GM18511 (cell line): ENCODE measurements at regions not wholly inside any gene's neighbourhood (a gene's known extent, or its start where the extent isn't known, plus 50 kb on each side); places are given as distances from the start of the nearest gene placed in this dataset.

Experiments
- ATAC-seq: cut with Tn5 transposase; IDR thresholded peaks from one replicate; pipeline ENCODE4 v1.9.1; 2021; ENCODE audit warnings: mild to moderate bottlenecking, moderate library complexity; ENCODE audit not compliant: unreplicated experiment

DNA sequence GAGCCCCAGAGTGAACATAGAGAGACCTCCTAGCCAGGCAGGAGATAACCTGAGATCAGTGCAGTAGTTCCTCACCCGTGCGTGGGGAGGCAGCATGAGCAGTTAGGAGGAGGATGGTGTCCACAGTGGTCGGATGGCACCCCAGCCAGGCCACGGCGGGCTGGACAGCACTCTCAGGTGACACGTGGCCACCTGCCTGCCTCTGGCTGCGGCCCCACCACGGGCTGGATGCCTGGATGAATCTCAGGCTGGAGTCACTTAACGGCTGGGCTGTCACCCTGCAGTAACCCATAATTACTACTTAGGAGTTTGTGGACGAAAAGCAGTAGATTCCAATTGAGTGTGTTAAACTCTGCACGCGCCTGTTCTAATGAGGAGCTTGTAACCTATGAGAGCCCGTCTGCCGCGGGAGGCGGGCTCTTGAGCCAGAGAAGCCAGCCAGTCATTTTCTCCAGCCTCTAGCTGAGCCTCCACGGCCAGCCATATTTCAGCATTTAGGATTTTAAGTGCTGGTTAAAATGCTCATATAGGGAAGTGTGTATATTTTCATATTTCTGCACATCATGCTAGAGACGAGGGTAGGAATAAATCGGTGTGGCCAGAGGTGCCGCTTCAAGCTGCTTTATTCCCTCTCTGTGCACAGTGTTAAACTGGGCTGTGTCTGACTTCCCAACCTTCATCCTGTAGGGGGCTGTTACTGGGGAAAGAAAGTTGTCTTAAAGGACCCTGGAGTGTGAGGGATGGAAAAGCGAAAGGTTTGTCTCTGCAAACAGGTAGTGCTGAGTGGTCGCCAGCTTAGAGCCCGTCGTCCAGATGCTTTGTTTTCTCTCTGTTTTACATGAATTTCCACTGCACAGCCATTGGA is 144.0 kb downstream of the GLI2 start:
- no peak for ATAC-seq

- ATAC-seq = no peak
These were observed 144.7 kb downstream of the GLI2 start for GRCh38 chr2:120880381-120880780.

GRCh38 chr2:120881981-120882788 is 146.5 kb downstream of the GLI2 start:
- no peak for ATAC-seq

DNA sequence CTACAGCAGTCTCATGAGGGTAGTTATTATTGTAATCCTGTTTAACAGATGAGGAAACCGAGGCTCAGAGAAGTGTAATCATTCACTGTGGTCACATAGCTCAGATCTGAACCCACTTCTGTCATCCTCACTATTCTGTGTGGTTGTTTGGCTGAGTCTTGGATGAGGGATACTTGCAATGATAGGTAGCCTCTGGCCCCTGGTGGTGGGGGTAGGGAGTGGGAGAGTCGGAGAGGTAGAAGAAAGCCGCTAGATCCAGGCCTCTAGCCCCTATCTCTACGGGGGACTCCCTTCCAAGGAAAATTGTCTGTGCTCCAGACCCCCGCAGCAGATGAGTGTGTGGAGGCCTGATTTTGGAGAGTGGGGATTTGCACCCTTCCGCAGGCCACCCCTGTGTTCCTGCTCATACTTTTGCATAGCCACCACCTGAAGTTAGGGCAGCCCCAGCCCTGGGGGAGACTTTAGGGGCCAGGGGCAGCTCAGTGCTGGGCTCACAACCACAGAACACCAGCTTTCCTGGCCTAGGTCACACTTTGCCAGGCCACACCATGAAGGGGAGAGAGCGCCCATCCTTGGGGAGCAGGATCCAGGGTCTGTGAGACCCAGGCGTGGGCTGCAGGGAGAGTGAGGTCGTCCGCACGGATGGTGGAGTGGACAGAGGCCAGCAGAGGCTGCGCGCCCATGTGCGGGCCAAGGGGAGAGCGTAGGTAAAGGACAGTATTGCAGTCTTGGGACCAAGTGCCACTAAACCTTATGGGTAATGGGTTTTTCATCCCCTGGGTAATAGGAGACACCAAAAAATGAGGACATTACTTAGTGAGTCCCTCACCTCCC is 148.2 kb downstream of the GLI2 start:
- no peak for ATAC-seq

DNA sequence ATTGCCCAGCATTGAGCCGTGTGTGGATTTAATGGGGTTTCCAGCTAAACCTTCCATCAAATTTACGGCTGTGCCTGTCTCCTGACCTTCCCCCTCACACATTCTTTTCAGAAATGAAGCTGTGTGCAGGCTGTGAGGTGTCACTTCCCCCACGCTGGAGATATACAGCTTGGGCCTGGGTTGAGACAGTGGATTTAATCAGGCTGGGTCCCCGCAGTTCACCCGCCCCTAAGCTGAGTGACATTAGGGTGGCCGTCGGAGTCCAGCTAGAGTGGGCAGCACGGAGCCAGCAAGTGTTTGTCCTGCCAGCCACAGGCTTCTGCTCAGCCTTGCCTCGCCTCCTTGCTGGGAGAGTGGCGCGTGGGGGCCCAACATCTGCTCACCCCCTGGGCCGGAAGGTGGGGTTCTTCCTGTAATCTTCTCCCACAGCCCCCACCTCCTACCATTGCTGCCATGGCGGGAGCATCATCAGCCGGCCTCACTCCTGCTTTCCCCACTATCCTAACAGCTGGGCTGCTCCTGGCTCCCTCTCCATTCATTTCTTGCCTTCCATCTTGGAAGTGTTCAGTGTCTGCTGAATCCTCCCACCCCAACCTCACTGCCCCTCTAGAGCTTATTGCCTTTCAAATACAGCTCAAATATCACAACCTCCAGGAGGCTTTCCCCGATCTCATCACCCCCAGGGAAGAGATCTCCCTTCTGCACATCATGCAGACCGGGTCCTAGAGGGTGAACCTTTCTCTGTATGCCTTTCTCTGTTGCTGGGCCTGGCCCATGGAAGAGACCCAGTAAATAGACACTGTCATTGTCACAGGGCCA is 149.0 kb downstream of the GLI2 start:
- ATAC-seq = no peak

- ATAC-seq = no peak
These were observed 149.7 kb downstream of the GLI2 start for GRCh38 chr2:120885321-120885720.

DNA sequence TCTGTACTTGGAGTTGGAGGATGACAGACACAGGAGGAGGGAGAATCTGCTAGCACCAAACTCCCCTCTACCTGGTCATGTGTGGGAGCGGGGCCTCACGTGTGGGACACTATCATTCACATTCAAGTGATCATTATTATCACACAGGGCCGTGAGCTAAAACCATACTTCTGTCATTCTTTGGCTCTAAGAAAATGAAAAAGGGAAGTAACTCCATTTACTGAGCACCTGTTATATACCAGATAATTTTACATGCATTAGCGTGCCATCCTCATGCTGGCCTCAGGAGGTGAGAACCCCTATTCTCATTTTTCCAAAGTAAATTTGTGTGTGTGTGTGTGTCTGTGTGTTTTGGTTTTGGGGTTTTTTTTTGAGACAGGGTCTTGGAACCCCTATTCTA is 150.1 kb downstream of the GLI2 start:
- ATAC-seq = no peak

GRCh38 chr2:120886534-120887319 is 151.1 kb downstream of the GLI2 start:
- no peak for ATAC-seq

- ATAC-seq = no peak
These were observed 151.6 kb downstream of the GLI2 start for GRCh38 chr2:120887320-120887697.

DNA sequence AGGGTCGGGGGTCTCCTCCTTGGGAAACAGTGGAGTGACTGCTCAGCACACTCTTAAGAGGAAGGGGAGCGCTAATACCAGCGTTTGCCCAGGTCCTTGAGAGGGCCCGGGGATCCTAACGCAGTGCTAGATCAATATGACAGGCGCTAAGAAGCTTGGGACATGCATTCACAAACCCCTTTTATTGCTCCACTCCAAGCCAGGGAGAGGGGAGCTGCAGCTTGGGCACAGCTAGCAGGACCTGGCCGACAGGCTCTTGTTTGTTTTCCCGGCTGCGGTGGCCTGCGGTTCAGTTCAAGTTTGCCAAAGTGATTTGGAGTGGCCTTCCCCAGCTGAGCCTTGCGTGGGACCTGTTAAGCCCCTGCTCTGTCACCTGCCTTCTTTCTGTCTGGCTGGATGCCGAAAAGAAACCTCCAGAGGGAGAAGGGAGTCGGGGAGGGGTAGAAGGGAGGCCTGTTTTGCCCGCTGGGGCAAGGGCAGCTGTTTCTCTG is 152.1 kb downstream of the GLI2 start:
- no peak for ATAC-seq

GRCh38 chr2:120888851-120889250 is 153.2 kb downstream of the GLI2 start:
- ATAC-seq = no peak

- no peak for ATAC-seq
These were observed 154.3 kb downstream of the GLI2 start for GRCh38 chr2:120889936-120890335.

DNA sequence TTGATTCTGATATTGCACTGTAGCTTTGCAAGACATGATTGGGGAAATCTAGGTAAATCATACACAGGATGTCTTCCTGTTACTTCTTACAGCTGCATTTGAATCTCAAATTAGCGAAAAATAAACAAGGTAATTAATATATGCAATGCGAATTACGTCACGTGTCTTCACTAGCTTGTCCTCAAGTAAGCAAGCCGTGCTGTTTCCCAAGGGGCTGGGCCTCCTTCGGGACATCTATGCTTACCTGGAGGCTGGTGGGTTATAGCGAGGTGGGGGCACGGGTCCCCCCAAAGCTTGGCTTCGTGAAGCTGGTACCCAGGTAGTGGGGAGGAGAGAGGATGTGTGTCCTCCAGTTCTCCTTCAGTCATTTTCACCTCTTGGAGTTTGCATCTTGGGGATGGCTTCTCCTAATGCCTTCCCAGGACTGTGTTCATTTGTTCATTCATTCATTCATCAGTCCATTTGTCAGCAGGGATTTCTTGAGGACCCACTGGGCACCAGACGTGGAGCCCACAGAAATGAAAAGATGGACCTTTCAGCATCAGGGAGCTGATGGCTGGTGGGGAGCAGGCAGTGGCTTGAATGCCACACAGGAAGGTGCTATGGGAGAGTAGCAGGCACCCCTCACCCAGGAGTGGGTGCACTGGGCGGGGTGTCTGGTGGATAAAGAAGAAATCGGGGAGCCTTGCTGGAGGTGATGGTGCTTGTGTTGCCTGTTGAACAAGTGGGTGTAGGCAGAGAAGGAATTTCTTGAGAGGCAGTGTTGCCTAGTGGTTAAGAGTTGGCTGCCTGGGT is 155.1 kb downstream of the GLI2 start:
- no peak for ATAC-seq

DNA sequence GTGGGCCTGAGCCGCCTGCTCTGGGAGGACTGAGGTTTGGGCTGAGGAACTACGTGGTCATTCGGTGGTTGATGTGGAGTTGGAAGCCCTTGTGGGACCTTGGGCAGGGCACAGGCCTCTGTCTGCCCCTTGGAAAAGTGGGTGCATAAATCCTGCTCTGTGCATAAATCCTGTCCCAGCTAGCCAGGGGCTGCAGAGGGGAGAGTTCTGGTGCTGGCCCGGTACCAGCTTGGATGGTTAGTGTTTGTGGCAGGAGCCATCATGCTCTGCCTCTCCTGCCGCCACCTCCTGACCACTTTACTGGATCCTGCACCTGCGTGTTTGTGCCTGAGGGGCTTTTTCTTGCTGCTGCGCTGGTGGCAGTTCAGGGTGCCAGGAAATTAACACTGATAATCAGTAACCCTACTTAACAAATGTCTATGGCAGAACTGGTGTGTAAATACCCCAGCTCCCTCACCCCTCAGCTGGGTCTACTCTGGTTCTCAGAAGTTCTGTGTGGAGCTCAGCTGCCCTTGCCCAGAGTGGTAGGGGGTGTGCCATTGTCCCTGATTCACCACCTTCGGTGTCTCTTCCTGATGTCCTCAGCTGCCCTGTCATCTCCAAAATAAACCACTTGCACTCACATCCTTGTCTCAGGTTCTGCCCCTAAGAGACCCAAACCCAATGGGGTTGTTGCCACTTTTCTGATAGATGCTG is 156.8 kb downstream of the GLI2 start:
- no peak for ATAC-seq

- no peak for ATAC-seq
These were observed 157.4 kb downstream of the GLI2 start for GRCh38 chr2:120892967-120893667.

GRCh38 chr2:120893811-120894584 is 158.3 kb downstream of the GLI2 start:
- no peak for ATAC-seq

DNA sequence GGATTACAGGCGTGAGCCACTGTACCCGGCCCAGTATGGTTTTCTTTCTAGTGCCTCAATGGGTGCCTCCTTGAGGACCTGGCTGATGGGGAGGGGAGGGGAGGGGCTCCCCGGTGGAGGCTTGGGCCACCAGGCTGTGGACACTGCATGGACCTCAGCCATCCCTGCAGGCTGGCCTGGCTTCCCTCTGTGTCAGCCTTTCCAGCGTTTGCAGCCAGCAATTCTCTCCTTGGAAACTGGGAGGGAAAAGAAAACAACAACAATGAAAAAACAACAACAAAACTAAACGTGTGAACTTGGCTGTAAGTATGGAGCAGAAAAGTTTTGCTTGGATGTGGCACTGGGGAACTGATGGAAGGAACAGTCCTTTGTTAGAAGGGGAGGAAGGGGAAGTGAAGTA is 159.3 kb downstream of the GLI2 start:
- no peak for ATAC-seq
